ENCODE measurements at regions not wholly inside any gene's neighbourhood (a gene's known extent, or its start where the extent isn't known, plus 50 kb on each side); places are given as distances from the start of the nearest gene placed in this dataset.

DNA sequence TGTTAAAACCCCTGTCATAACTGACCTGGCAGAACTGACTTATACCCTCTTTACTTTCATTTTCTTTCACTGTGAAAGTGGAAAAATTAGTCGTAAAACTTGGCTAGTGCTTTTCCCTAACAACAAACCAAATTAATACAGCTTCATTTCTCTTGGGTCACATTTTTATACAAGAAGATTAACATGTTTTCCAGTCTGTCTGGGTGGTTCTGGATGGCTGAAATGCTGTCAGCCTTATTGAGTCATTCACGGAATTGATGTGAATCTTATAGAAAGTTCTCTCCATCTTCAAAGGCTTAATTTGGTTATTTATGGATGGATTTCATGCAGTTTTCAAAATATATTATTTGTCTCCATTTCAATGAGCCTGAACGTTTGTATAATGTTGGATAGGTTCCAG, 440.0 kb downstream of the KCTD12 start:
- Mint-ChIP-seq H3K27me3 (ENCODE audit: low read depth) (no peaks in the 10 kb centered on the region), H3K4me3 (ENCODE audit: low read depth) (no peak overlapping the region), H3K4me1 (ENCODE audit: low read depth) (no peaks in the 10 kb centered on the region), H3K27ac (no peak overlapping the region), H3K9me3 (no peaks in the 10 kb centered on the region), H3K36me3 (ENCODE audit: low read depth) (no peaks in the 10 kb centered on the region)
- no peak for DNase-seq (ENCODE audit: low spot score)
- intact Hi-C loops (cut with micrococcal nuclease), result no loop called here

DNA sequence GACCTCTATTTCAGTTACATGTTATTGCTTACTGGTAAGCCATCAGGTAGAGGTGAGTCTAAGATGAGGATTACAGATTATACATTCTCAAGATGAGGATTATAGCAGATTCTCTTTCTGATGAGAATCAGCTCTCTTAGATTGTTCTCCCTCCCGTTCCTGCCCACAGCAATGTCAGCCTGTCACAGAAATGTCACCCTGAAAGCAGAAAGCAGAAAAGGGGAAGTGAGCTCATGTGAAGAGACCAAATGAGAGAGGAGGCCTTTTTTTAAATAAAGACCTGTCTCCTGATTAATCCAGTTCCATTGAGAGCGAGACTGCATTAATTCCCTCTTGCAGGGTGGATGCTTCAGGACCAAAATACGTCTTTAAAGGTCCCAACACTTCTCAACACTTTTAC, 445.6 kb downstream of the KCTD12 start:
- DNase-seq (ENCODE audit: low spot score), result no peak
- Mint-ChIP-seq H3K27ac (no peak overlapping the region), H3K4me3 (ENCODE audit: low read depth) (no peak overlapping the region), H3K36me3 (ENCODE audit: low read depth) (no peaks in the 10 kb centered on the region), H3K4me1 (ENCODE audit: low read depth) (no peaks in the 10 kb centered on the region), H3K9me3 (no peaks in the 10 kb centered on the region), H3K27me3 (ENCODE audit: low read depth) (no peaks in the 10 kb centered on the region)
- intact Hi-C loops (cut with micrococcal nuclease), result no loop called here

DNA sequence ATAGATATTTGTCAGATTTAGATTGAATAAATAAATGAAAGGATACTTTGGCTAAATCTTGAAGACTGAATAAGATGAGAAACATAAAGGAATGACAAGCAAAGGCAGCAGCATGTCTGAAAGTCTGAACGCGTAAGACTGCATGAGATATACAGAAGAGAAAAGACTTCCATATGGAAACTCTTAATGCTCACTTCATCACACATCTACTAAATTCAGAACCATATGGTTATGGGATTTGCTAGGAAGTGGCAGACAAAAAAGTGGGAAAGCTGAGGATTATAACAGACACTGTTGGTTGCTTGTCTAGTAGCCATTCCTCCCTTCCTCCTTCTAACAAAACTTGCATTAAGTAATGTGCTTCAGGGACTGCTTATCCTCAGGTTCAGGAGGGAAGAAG, 446.7 kb downstream of the KCTD12 start:
- no peak for DNase-seq (ENCODE audit: low spot score)
- intact Hi-C loops (cut with micrococcal nuclease), result no loop called here
- no peaks in the 10 kb centered on the region for H3K4me1 Mint-ChIP-seq (ENCODE audit: low read depth)
- H3K36me3 Mint-ChIP-seq (ENCODE audit: low read depth), result no peaks in the 10 kb centered on the region
- H3K4me3 Mint-ChIP-seq (ENCODE audit: low read depth), result no peak overlapping the region
- H3K27ac Mint-ChIP-seq, result no peak overlapping the region
- no peaks in the 10 kb centered on the region for H3K9me3 Mint-ChIP-seq
- no peaks in the 10 kb centered on the region for H3K27me3 Mint-ChIP-seq (ENCODE audit: low read depth)

DNA sequence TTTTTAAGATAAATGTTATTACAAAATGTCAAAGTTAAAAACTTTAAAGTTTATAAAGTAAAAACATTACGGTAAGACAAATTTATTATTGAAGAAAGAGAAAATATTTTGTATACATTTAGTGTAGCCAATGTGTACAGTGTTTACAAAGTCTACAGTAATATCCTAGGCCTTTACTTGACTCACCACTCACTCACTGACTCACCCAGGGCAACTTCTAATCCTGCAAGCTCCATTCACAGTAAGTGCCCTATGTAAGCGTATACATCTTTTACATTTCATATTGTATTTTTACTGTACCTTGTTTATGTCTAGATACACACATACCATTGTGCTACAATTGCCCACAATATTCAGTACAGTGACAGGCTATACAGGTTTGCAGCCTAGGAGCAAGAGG, 448.2 kb downstream of the KCTD12 start:
- H3K4me1 Mint-ChIP-seq (ENCODE audit: low read depth), result no peaks in the 10 kb centered on the region
- H3K36me3 Mint-ChIP-seq (ENCODE audit: low read depth), result no peaks in the 10 kb centered on the region
- H3K27me3 Mint-ChIP-seq (ENCODE audit: low read depth), result no peaks in the 10 kb centered on the region
- no peaks in the 10 kb centered on the region for H3K9me3 Mint-ChIP-seq
- no peak overlapping the region for H3K27ac Mint-ChIP-seq
- intact Hi-C loops (cut with micrococcal nuclease), result no loop called here
- DNase-seq (ENCODE audit: low spot score), result no peak
- no peak overlapping the region for H3K4me3 Mint-ChIP-seq (ENCODE audit: low read depth)

DNA sequence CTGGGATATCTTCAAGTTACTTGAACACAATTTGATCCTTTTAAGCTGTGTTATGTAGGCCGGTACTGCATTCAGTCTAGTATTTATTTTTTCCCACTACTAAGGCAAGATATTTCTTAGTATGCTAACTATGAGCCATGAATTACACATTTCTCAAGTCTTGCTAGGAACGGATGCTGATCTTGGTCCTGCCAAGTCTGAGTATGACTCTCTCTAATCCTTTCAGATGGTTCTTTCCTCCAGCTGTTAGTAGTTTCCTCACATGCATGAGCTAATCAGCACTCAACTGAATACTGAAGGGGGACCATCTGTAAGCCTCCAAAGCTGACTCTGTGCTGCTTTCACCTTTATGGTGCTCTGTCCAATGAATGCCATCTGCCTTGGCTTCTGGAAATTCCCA, 460.3 kb downstream of the KCTD12 start:
- Mint-ChIP-seq H3K36me3 (ENCODE audit: low read depth) (no peaks in the 10 kb centered on the region), H3K9me3 (no peaks in the 10 kb centered on the region), H3K4me1 (ENCODE audit: low read depth) (no peaks in the 10 kb centered on the region), H3K27ac (no peak overlapping the region), H3K4me3 (ENCODE audit: low read depth) (no peak overlapping the region), H3K27me3 (ENCODE audit: low read depth) (no peaks in the 10 kb centered on the region)
- no peak for DNase-seq (ENCODE audit: low spot score)
- intact Hi-C loops (cut with micrococcal nuclease), result no loop called here

DNA sequence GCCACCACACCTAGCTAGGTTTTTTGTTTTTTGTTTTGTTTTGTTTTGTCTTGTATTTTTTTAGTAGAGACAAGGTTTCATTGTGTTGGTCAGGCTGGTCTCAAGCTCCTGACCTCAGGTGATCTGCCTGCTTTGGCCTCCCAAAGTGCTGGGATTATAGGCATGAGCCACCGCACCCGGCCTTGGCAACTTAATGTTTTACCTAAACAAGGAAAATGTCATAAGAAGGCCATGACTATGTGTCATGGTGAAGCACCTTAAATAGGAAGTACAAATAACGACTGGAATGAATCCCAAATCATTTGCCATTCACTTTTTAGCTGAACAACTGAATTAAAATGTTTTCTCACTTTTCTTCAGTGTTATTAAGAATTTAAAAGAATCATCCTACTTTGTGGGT, 465.2 kb downstream of the KCTD12 start:
- no peaks in the 10 kb centered on the region for H3K36me3 Mint-ChIP-seq (ENCODE audit: low read depth)
- no peak overlapping the region for H3K27ac Mint-ChIP-seq
- no peaks in the 10 kb centered on the region for H3K27me3 Mint-ChIP-seq (ENCODE audit: low read depth)
- no peaks in the 10 kb centered on the region for H3K9me3 Mint-ChIP-seq
- intact Hi-C loops (cut with micrococcal nuclease), result no loop called here
- DNase-seq (ENCODE audit: low spot score), result no peak
- H3K4me3 Mint-ChIP-seq (ENCODE audit: low read depth), result no peak overlapping the region
- no peaks in the 10 kb centered on the region for H3K4me1 Mint-ChIP-seq (ENCODE audit: low read depth)

DNA sequence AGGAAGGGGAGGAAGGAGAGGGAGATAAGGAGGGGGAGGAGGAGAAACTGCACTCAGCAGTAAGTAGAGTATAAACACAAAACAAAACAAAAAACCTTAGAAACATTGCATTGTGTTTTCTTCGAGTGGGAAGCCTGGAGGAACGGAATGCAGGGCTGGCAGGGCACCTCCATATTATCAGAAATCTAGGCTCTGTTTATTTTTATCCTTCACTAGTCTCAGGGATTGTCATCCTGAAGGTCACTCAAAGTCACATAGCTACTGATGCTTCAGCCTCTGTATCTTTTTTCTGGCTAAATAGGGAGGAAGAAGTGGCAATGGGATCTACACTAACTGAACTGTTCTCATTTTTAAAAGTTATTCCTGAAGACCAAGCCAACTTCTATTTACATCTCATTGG, 467.8 kb downstream of the KCTD12 start:
- H3K4me3 Mint-ChIP-seq (ENCODE audit: low read depth), result no peak overlapping the region
- intact Hi-C loops (cut with micrococcal nuclease), result no loop called here
- no peaks in the 10 kb centered on the region for H3K27me3 Mint-ChIP-seq (ENCODE audit: low read depth)
- no peaks in the 10 kb centered on the region for H3K9me3 Mint-ChIP-seq
- no peaks in the 10 kb centered on the region for H3K4me1 Mint-ChIP-seq (ENCODE audit: low read depth)
- no peaks in the 10 kb centered on the region for H3K36me3 Mint-ChIP-seq (ENCODE audit: low read depth)
- no peak for DNase-seq (ENCODE audit: low spot score)
- no peak overlapping the region for H3K27ac Mint-ChIP-seq

DNA sequence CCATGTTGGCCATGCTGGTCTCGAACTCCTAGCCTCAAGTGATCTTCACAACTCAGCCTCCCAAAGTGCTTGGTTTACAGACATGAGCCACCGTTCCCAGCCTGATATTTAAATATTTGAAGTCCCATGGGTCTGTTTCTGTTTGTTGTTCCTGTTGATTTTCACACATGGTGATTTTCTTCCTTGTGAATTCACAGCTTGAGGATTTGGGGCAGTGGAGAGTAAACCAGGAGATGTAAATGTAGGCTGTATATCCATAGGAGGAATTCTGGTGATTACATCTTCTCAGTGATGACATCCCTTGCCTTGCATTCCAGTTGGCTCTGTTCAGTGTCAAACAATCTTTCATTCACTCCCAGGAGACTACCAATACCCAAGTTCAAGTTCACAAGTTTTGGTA, 471.9 kb downstream of the KCTD12 start:
- Mint-ChIP-seq H3K9me3 (no peaks in the 10 kb centered on the region), H3K4me3 (ENCODE audit: low read depth) (no peak overlapping the region), H3K36me3 (ENCODE audit: low read depth) (no peaks in the 10 kb centered on the region), H3K4me1 (ENCODE audit: low read depth) (no peaks in the 10 kb centered on the region), H3K27me3 (ENCODE audit: low read depth) (no peaks in the 10 kb centered on the region), H3K27ac (no peak overlapping the region)
- DNase-seq (ENCODE audit: low spot score), result no peak
- intact Hi-C loops (cut with micrococcal nuclease), result no loop called here

DNA sequence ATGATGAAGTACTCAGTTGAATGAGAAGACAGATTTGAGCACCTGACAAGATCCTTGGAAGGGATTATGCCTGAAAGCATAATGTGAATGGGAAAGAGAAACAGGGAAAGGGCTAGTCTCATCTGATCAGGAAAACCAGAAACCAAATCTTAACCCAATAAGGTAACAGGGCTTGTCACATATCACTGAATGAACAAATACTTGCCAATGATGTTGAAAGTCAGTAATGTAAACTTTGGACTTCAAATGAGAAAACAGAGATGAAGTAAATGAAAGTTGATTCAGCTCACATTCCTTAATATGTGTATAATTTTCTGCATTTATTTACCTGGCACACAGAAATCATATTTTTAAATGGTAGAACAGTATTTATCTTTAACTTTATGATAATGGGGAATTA, 480.0 kb downstream of the KCTD12 start:
- Mint-ChIP-seq H3K9me3 (no peaks in the 10 kb centered on the region), H3K27ac (no peak overlapping the region)

DNA sequence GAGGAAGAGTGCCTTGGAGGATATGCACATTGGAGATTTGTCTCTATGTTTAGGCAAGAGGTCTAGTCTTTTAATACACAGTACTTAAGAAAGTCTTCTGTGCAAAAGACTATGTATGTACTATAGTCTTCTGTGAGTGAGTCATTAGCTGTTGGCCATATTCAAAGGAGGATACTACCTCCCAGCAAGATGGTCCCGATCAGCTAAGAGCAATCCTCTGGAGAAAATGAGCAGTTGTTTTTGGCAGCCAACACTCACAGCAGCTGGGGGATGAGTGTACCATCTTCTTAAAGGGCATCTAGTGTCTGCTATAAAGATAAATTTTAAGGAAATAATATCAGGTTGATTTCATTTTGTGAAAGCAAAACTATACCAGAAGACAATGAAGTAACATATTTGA, 487.8 kb downstream of the KCTD12 start:
- H3K4me1 Mint-ChIP-seq (ENCODE audit: low read depth), result peaks cover 12% of the 10 kb centered on the region
- no peaks in the 10 kb centered on the region for H3K36me3 Mint-ChIP-seq (ENCODE audit: low read depth)
- no peak overlapping the region for H3K27ac Mint-ChIP-seq
- H3K4me3 Mint-ChIP-seq (ENCODE audit: low read depth), result no peak overlapping the region
- intact Hi-C loops (cut with micrococcal nuclease), result loop anchor here (5.0 kb wide), 2 partner anchors 119 to 636 kb away; no protein-coding TSS in a partner anchor
- DNase-seq (ENCODE audit: low spot score), result no peak
- H3K9me3 Mint-ChIP-seq, result no peaks in the 10 kb centered on the region
- no peaks in the 10 kb centered on the region for H3K27me3 Mint-ChIP-seq (ENCODE audit: low read depth)

More for the DNA sequence above, 480.0 kb downstream of the KCTD12 start:
- DNase-seq (ENCODE audit: low spot score), result no peak
- Mint-ChIP-seq H3K36me3 (ENCODE audit: low read depth) (no peaks in the 10 kb centered on the region), H3K4me3 (ENCODE audit: low read depth) (no peak overlapping the region), H3K4me1 (ENCODE audit: low read depth) (no peaks in the 10 kb centered on the region), H3K27me3 (ENCODE audit: low read depth) (no peaks in the 10 kb centered on the region)
- intact Hi-C loops (cut with micrococcal nuclease), result no loop called here

DNA sequence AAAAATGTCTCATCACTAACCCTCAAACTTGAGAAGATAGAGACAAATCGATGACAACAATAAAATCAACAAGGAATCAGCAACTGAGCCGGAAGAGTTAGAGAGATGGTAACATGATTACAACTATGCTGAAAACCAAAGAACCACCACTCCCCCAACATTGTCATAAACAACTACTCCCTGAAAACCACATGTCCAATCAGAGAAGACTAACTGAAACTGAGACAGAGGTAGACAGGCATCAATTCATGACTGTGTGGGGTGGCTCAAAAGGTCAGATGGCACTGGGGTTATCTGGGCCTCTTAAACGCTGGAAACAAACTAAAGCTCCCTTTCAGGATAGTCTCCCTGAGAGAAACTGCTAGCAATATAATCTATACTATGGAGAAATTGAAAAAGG, 488.8 kb downstream of the KCTD12 start:
- Mint-ChIP-seq H3K4me1 (ENCODE audit: low read depth) (peaks cover 12% of the 10 kb centered on the region), H3K27me3 (ENCODE audit: low read depth) (no peaks in the 10 kb centered on the region), H3K36me3 (ENCODE audit: low read depth) (no peaks in the 10 kb centered on the region), H3K9me3 (no peaks in the 10 kb centered on the region), H3K4me3 (ENCODE audit: low read depth) (no peak overlapping the region), H3K27ac (peak overlapping the region; percentile 73)
- peak; percentile 11 for DNase-seq (ENCODE audit: low spot score)
- intact Hi-C loops (cut with micrococcal nuclease), result loop anchor here (5.0 kb wide), 2 partner anchors 120 to 635 kb away; no protein-coding TSS in a partner anchor

DNA sequence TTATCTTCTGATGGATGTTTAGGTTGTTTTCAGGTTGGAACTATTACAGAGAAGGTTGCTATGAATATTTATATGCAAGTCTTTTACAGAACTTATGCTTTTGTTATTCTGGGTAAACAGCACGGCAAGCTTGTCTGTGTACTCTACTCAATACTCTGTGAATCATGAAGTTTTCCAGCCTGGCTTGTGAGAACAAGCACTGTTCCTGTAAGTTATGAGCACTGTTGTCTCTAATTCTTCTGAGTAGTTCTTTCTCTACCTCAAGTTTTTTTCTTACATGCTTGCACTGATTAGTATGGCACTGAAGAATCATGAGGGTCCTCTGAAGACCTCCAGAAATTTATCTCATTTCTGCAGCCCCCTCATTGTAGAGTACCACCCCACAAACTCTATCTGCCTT, 496.9 kb downstream of the KCTD12 start:
- Mint-ChIP-seq H3K36me3 (ENCODE audit: low read depth) (no peaks in the 10 kb centered on the region), H3K4me1 (ENCODE audit: low read depth) (no peaks in the 10 kb centered on the region), H3K9me3 (no peaks in the 10 kb centered on the region), H3K27me3 (ENCODE audit: low read depth) (peaks cover 3% of the 10 kb centered on the region), H3K27ac (no peak overlapping the region), H3K4me3 (ENCODE audit: low read depth) (no peak overlapping the region)
- no peak for DNase-seq (ENCODE audit: low spot score)
- intact Hi-C loops (cut with micrococcal nuclease), result no loop called here

DNA sequence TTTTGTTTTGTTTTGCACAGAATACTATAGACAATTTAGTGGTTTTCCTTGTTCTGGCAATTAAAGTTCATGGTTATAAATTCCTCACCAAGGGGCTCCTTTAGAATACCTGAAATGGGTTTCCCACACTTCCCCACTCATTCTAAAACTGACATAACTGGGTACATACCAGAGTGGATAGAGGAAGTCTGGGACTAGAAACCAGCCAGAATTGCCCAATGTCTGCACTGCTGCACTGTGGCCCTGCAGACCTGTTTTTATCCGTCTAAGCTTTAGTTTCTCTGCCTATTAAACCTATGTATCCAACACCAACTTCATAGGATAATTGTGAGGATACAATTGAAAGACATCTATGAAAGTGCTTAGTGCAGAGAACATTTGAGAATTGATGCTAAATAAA, 498.6 kb downstream of the KCTD12 start:
- no peaks in the 10 kb centered on the region for H3K9me3 Mint-ChIP-seq
- no peaks in the 10 kb centered on the region for H3K36me3 Mint-ChIP-seq (ENCODE audit: low read depth)
- DNase-seq (ENCODE audit: low spot score), result no peak
- no peaks in the 10 kb centered on the region for H3K4me1 Mint-ChIP-seq (ENCODE audit: low read depth)
- intact Hi-C loops (cut with micrococcal nuclease), result no loop called here
- no peak overlapping the region for H3K4me3 Mint-ChIP-seq (ENCODE audit: low read depth)
- peaks cover 3% of the 10 kb centered on the region for H3K27me3 Mint-ChIP-seq (ENCODE audit: low read depth)
- H3K27ac Mint-ChIP-seq, result no peak overlapping the region

DNA sequence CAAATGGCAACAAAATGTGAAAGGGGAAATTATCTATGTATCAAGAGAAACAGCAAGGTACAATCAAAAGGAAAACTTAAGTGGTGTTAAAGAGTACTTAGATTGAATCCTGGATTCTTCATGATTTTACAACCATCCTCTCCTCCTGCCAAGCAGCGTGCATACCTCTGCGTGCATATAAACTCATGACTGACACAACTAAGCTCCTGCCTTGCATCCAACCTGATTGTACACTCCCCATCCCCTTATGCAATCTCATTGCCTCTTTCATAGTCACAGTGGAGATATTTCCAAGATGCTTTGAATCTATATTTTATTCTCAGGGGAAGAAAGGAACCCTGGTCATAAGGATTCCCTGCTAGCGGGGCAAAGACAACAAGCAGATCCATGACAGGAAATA, 499.9 kb downstream of the KCTD12 start:
- Mint-ChIP-seq H3K27me3 (ENCODE audit: low read depth) (peaks cover 3% of the 10 kb centered on the region), H3K9me3 (no peaks in the 10 kb centered on the region), H3K36me3 (ENCODE audit: low read depth) (no peaks in the 10 kb centered on the region), H3K4me1 (ENCODE audit: low read depth) (no peaks in the 10 kb centered on the region), H3K27ac (no peak overlapping the region), H3K4me3 (ENCODE audit: low read depth) (no peak overlapping the region)
- no peak for DNase-seq (ENCODE audit: low spot score)
- intact Hi-C loops (cut with micrococcal nuclease), result no loop called here

Measured in activated T-helper 2 cell treated with anti-CD3 and anti-CD28 coated beads, Interferon-gamma antibody, Interleukin-2, Interleukin-4, amounts not matched to agents 10 μg/mL and 5 μg/mL and 100 μg/mL, durations not matched to agents 14 hours and 24 hours and 36 hours (primary cell).